SK-N-SH (cell line): ENCODE measurements at regions not wholly inside any gene's neighbourhood (a gene's known extent, or its start where the extent isn't known, plus 50 kb on each side); places are given as distances from the start of the nearest gene placed in this dataset.

Experiments used
- CTCF ChIA-PET: fragments of 300-600, 350-600 bp; formaldehyde crosslinking; extraction: SDS; loops from one replicate; lab custom pipeline; 2021; lab: Yijun Ruan, JAX
- POLR2A ChIA-PET: fragments of 350-600 bp; sonication (Branson Sonifier 250); formaldehyde crosslinking; extraction: SDS; loops from one replicate; lab custom pipeline; 2020; ENCODE audit warnings: antibody characterized with exemption, inconsistent platforms; lab: Yijun Ruan, JAX
- DNase-seq: peaks from one replicate; pipeline ENCODE4 v3.0.0; 2012
- H2AFZ ChIP-seq: fragments of 200-600 bp; sonication (generic); 2 replicates; pipeline ENCODE4 v1.8.1; 2016; ENCODE audit warnings: antibody characterized with exemption, mild to moderate bottlenecking, low read depth
- H3F3A ChIP-seq: fragments of 200-600 bp; sonication (generic); replicated peaks from 2 replicates; pipeline ENCODE3; 2016; ENCODE audit warnings: antibody characterized with exemption, mild to moderate bottlenecking; ENCODE audit not compliant: insufficient read depth
- H3K27ac ChIP-seq, 2 experiments: fragments of 200-500 bp in 1 of 2; fragments of 200-600 bp in 1 of 2; sonication (Bioruptor generic) in 1 of 2; sonication (generic), shearing (Covaris generic) in 1 of 2; 2 replicates each; pipeline versions ENCODE4 v1.5.1 to v1.6.1; 2014 to 2016; ENCODE audit warnings: low read depth in 2 of 2, inconsistent platforms in 1 of 2, low read length in 1 of 2, mild to moderate bottlenecking in 1 of 2, mixed read lengths in 1 of 2
- H3K27me3 ChIP-seq: fragments of 200-600 bp; sonication (generic), shearing (Covaris generic); 2 replicates; pipeline ENCODE4 v1.6.1; 2016; ENCODE audit warnings: mixed run types; ENCODE audit not compliant: insufficient read depth
- H3K36me3 ChIP-seq, 2 experiments: fragments of 200-500 bp in 1 of 2; fragments of 200-600 bp in 1 of 2; sonication (Bioruptor generic) in 1 of 2; sonication (generic) in 1 of 2; replicated peaks in 1 of 2; 2 replicates each; pipeline versions ENCODE3 to v1.5.1; 2014 to 2016; ENCODE audit warnings: low read length in 1 of 2, mild to moderate bottlenecking in 1 of 2; ENCODE audit not compliant: insufficient read depth in 2 of 2, control insufficient read depth in 1 of 2
- H3K4me1 ChIP-seq, 2 experiments: fragments of 200-500 bp in 1 of 2; fragments of 200-600 bp in 1 of 2; sonication (Bioruptor generic) in 1 of 2; sonication (generic), shearing (Covaris generic) in 1 of 2; 2 replicates each; pipeline versions ENCODE4 v1.5.1 to v1.6.1; 2014 to 2016; ENCODE audit warnings: low read depth in 1 of 2, low read length in 1 of 2, mixed run types in 1 of 2; ENCODE audit not compliant: insufficient read depth in 2 of 2, control insufficient read depth in 1 of 2
- H3K4me2 ChIP-seq: fragments of 200-600 bp; sonication (generic), shearing (Covaris generic); 2 replicates; pipeline ENCODE4 v1.6.1; 2017; ENCODE audit warnings: mixed run types
- H3K4me3 ChIP-seq, 2 experiments: fragments of 200-500 bp in 1 of 2; fragments of 200-600 bp in 1 of 2; sonication (Bioruptor generic) in 1 of 2; sonication (generic), shearing (Covaris generic) in 1 of 2; 2 replicates each; pipeline versions ENCODE4 v1.5.1 to v1.8.1; 2014 to 2016; ENCODE audit warnings: low read depth in 2 of 2, inconsistent platforms in 1 of 2, low read length in 1 of 2, mild to moderate bottlenecking in 1 of 2, mixed read lengths in 1 of 2, moderate library complexity in 1 of 2
- H3K79me2 ChIP-seq: fragments of 200-600 bp; sonication (generic); 2 replicates; pipeline ENCODE4 v1.8.1; 2017; ENCODE audit warnings: mild to moderate bottlenecking; ENCODE audit not compliant: insufficient read depth
- H3K9ac ChIP-seq: fragments of 200-600 bp; sonication (generic); 2 replicates; pipeline ENCODE4 v1.6.1; 2017; ENCODE audit warnings: mixed run types
- H3K9me2 ChIP-seq: fragments of 200-600 bp; sonication (generic); 2 replicates; pipeline ENCODE4 v1.6.1; 2017; ENCODE audit warnings: mixed run types
- H3K9me3 ChIP-seq: fragments of 200-600 bp; sonication (generic); 2 replicates; pipeline ENCODE4 v1.6.1; 2017; ENCODE audit warnings: mixed run types, mild to moderate bottlenecking, moderate library complexity
- H4K20me1 ChIP-seq: fragments of 200-600 bp; sonication (generic); 2 replicates; pipeline ENCODE4 v1.6.1; 2017; ENCODE audit warnings: mild to moderate bottlenecking, mixed run types; ENCODE audit not compliant: insufficient read depth
- EP300 ChIP-seq, 2 experiments: IDR thresholded peaks; 2 replicates each; pipeline versions ENCODE4 v1.4.0 to v1.6.1; 2012; ENCODE audit warnings: borderline replicate concordance in 1 of 2, low read depth in 1 of 2, low read length in 1 of 2
- EZH2phosphoT487 ChIP-seq: fragments of 200-600 bp; sonication (generic); IDR thresholded peaks from 2 replicates; pipeline ENCODE4 v1.6.1; 2017; ENCODE audit warnings: low read depth, mixed run types, mild to moderate bottlenecking, antibody characterized with exemption, moderate library complexity, borderline replicate concordance
- FOSL2 ChIP-seq: IDR thresholded peaks from 2 replicates; pipeline ENCODE4 v1.4.0; 2012; ENCODE audit warnings: low read depth, mild to moderate bottlenecking, moderate library complexity, borderline replicate concordance
- FOXJ3 ChIP-seq: sonication (generic); formaldehyde crosslinking; IDR thresholded peaks from 2 replicates; pipeline ENCODE4 v1.5.1; 2020; ENCODE audit warnings: mild to moderate bottlenecking, missing genetic modification reagents
- GABPA ChIP-seq: IDR thresholded peaks from 2 replicates; pipeline ENCODE4 v1.4.0; 2012; ENCODE audit warnings: low read depth, mild to moderate bottlenecking
- JUND ChIP-seq: IDR thresholded peaks from 2 replicates; pipeline ENCODE4 v1.4.0; 2012
- MEF2A ChIP-seq: IDR thresholded peaks from 2 replicates; pipeline ENCODE4 v1.4.0; 2012; ENCODE audit warnings: low read depth, borderline replicate concordance
- MXI1 ChIP-seq: IDR thresholded peaks from 2 replicates; pipeline ENCODE4 v1.6.1; 2012; ENCODE audit warnings: mild to moderate bottlenecking, low read depth, low read length, improper control_type of control experiment
- POLR2AphosphoS5 ChIP-seq: IDR thresholded peaks from 2 replicates; pipeline ENCODE4 v1.6.1; 2012; ENCODE audit warnings: low read depth, low read length
- RAD21 ChIP-seq: IDR thresholded peaks from 2 replicates; pipeline ENCODE4 v1.6.1; 2012; ENCODE audit warnings: mild to moderate bottlenecking, low read length
- SMC3 ChIP-seq: IDR thresholded peaks from 2 replicates; pipeline ENCODE4 v1.6.1; 2012; ENCODE audit warnings: low read depth, low read length, improper control_type of control experiment
- TF ChIP-seq, protein P1 (sequence below): IDR thresholded peaks from 2 replicates; pipeline ENCODE4 v1.4.0; 2012; ENCODE audit warnings: low read depth
- TF ChIP-seq, protein P2 (sequence below): IDR thresholded peaks from 2 replicates; pipeline ENCODE4 v1.4.0; 2012; ENCODE audit warnings: low read depth, borderline replicate concordance

DNA sequence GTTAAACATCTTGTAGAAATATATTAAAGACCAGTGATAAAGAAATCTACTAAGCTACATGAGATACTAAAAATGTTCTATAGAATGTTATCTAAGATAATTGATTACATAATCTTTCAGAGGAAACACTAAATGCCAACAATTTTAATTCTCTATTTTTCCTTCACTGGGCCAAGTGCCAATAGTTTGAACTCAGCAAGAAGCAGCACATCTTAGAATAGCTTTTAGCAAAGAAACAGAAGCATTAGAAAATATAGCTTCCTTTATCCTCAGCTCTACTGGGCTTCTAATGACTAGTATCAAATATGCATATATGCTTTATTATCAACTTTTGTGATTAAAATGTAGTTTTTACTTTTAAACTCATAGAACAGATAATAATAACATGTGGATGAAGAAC lies 461.4 kb upstream of the USP15 start:
- CTCF ChIA-PET: no interaction called here
- Histone ChIP-seq H3K4me1 (no peaks in the 10 kb centered on the region), H3K36me3 (no peaks in the 10 kb centered on the region), H3K9ac (no peak overlapping the region), H3K4me3 (no peak overlapping the region), H3K4me2 (no peak overlapping the region), H3K9me2 (no peaks in the 10 kb centered on the region), H3F3A (no peaks in the 10 kb centered on the region), H3K27ac (no peak overlapping the region), H2AFZ (no peak overlapping the region), H3K27me3 (no peaks in the 10 kb centered on the region), H3K79me2 (no peaks in the 10 kb centered on the region), H3K9me3 (no peaks in the 10 kb centered on the region), H4K20me1 (no peaks in the 10 kb centered on the region)
- POLR2A ChIA-PET: no interaction called here
- no peak for DNase-seq
- TF ChIP-seq, protein P1, sequence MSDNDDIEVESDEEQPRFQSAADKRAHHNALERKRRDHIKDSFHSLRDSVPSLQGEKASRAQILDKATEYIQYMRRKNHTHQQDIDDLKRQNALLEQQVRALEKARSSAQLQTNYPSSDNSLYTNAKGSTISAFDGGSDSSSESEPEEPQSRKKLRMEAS: no peak
- TF ChIP-seq EZH2phosphoT487: no peak
- no peak for TF ChIP-seq EP300 (IDR thresholded peaks at IDR 0.05; ENCODE audit: borderline replicate concordance in 1 of 2, low read depth in 1 of 2, low read length in 1 of 2)
- TF ChIP-seq POLR2AphosphoS5: no peak
- TF ChIP-seq RAD21: no peak
- TF ChIP-seq SMC3: no peak
- no peak for TF ChIP-seq MEF2A
- TF ChIP-seq FOSL2: no peak
- TF ChIP-seq, protein P2, sequence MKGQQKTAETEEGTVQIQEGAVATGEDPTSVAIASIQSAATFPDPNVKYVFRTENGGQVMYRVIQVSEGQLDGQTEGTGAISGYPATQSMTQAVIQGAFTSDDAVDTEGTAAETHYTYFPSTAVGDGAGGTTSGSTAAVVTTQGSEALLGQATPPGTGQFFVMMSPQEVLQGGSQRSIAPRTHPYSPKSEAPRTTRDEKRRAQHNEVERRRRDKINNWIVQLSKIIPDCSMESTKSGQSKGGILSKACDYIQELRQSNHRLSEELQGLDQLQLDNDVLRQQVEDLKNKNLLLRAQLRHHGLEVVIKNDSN: no peak

DNA sequence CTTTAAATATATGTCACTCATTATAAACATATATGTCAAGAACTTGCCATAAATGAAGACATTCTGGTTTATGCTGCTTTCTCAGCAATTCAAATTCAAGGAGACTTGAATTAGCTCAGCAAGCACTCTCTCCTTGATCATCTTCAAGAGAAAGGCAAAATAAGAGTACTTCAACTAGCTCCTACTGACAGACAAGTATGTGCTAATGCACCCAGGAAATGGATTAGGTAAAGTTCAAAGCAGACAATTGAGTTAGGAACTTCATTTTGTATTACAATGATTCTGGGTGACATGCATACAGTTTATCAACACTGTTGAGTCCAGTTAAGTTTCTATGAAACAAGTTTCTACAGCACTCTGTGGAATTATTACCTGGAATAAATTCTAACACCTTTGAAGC lies 455.9 kb upstream of the USP15 start:
- TF ChIP-seq MEF2A (no peak), MXI1 (no peak), JUND (no peak), GABPA (no peak), FOXJ3 (CRISPR knock-in tag) (no peak), POLR2AphosphoS5 (no peak)
- TF ChIP-seq, protein P2: no peak
- Histone ChIP-seq H3K36me3 (no peaks in the 10 kb centered on the region), H4K20me1 (no peaks in the 10 kb centered on the region), H3K4me2 (no peak overlapping the region), H3K79me2 (no peaks in the 10 kb centered on the region), H3K4me1 (no peaks in the 10 kb centered on the region), H2AFZ (no peak overlapping the region), H3K9me3 (no peaks in the 10 kb centered on the region), H3K9ac (no peak overlapping the region), H3K4me3 (no peak overlapping the region), H3K9me2 (no peaks in the 10 kb centered on the region), H3F3A (no peaks in the 10 kb centered on the region), H3K27me3 (no peaks in the 10 kb centered on the region), H3K27ac (no peak overlapping the region)
- CTCF ChIA-PET: no interaction called here
- POLR2A ChIA-PET: no interaction called here
- no peak for DNase-seq
